ENCODE measurements at regions not wholly inside any gene's neighbourhood (a gene's known extent, or its start where the extent isn't known, plus 50 kb on each side); places are given as distances from the start of the nearest gene placed in this dataset.

GRCh38 chr3:24829011-24829581, 334.4 kb upstream of the THRB start:
- TF ChIP-seq GATA2 (IDR thresholded peaks at IDR 0.05; ENCODE audit: insufficient read depth, insufficient read length, low read depth, low read length) (no peak), EZH2 (IDR thresholded peaks at IDR 0.05; ENCODE audit: borderline replicate concordance, low read depth, low read length, severe bottlenecking) (no peak), JUN (IDR thresholded peaks at IDR 0.05; ENCODE audit: borderline replicate concordance, insufficient read depth, insufficient read length, low read depth) (no peak), FOS (IDR thresholded peaks at IDR 0.05; ENCODE audit: borderline replicate concordance, insufficient read depth, low read length) (no peak)
- H3K27me3 ChIP-seq (ENCODE audit: control insufficient read depth in 2 of 2, insufficient read depth in 2 of 2, low read length in 2 of 2) = peaks cover 10 to 43% of the 10 kb centered on the region in 2 experiments
- POLR2A ChIA-PET = no interaction called here
- intact Hi-C loops (cut with micrococcal nuclease) (no loop called here), dilution Hi-C loops (cut with MboI; ENCODE audit: extremely low pct_ligation_motif_present, low sequenced_read_pairs) (no loop called here)
- H3K4me2 ChIP-seq (ENCODE audit: insufficient read depth, low read length) = no peak overlapping the region
- BruUV-seq (replicated peaks) = no TSS peak
- H3K9me3 ChIP-seq (replicated peaks; ENCODE audit: control insufficient read depth, insufficient read depth, low read length) = no peaks in the 10 kb centered on the region
- DNase-seq (ENCODE audit: low read depth, low spot score) = peak; percentile 14
- H3K9ac ChIP-seq (replicated peaks; ENCODE audit: extremely low read depth, insufficient read depth, low read length) = no peak overlapping the region
- H3K27ac ChIP-seq (ENCODE audit: insufficient read depth, low read depth, low read length) = no peak overlapping the region
- no peaks in the 10 kb centered on the region for H3K9me1 ChIP-seq (replicated peaks; ENCODE audit: control insufficient read depth, extremely low read depth, insufficient read depth, low read length)
- no peaks in the 10 kb centered on the region for H3K79me2 ChIP-seq (ENCODE audit: control insufficient read depth, insufficient read depth, low read length)
- H2AFZ ChIP-seq (ENCODE audit: low read depth, low read length) = peak overlapping the region; percentile 44
- H3K4me1 ChIP-seq (ENCODE audit: control insufficient read depth, extremely low read depth, insufficient read depth, low read length) = peaks cover 4% of the 10 kb centered on the region
- H4K20me1 ChIP-seq (replicated peaks; ENCODE audit: control insufficient read depth, extremely low read depth, insufficient read depth, low read length) = no peaks in the 10 kb centered on the region
- H3K36me3 ChIP-seq (ENCODE audit: control insufficient read depth in 2 of 2, extremely low read depth in 1 of 2, insufficient read depth in 2 of 2, low read length in 2 of 2) = no peaks in the 10 kb centered on the region
- H3K4me3 ChIP-seq (replicated peaks in 1 of 3; ENCODE audit: insufficient read depth in 1 of 3, low read depth in 1 of 3, low read length in 3 of 3) = peak overlapping the region in 1 of 3 experiments; percentile 22
- no peak for FAIRE-seq
- CTCF ChIA-PET = interaction anchor here (0.6 kb wide), 1 partner anchor 695 kb away, joined by 3 read pairs; no protein-coding TSS in a partner anchor

GRCh38 chr3:24829629-24830229, 335.1 kb upstream of the THRB start:
- ChIA-PET POLR2A (no interaction called here), CTCF (interaction anchor here (0.6 kb wide), 1 partner anchor 694 kb away, joined by 3 read pairs; no protein-coding TSS in a partner anchor)
- Histone ChIP-seq H3K27ac (ENCODE audit: insufficient read depth, low read depth, low read length) (no peak overlapping the region), H3K79me2 (ENCODE audit: control insufficient read depth, insufficient read depth, low read length) (no peaks in the 10 kb centered on the region), H3K4me1 (ENCODE audit: control insufficient read depth, extremely low read depth, insufficient read depth, low read length) (peaks cover 4% of the 10 kb centered on the region), H3K4me3 (replicated peaks in 1 of 3; ENCODE audit: insufficient read depth in 1 of 3, low read depth in 1 of 3, low read length in 3 of 3) (peak overlapping the region in 2 of 3 experiments; percentile 22 to 30), H3K4me2 (ENCODE audit: insufficient read depth, low read length) (peak overlapping the region; percentile 55), H3K9me1 (replicated peaks; ENCODE audit: control insufficient read depth, extremely low read depth, insufficient read depth, low read length) (no peaks in the 10 kb centered on the region), H2AFZ (ENCODE audit: low read depth, low read length) (peak overlapping the region; percentile 50), H3K9ac (replicated peaks; ENCODE audit: extremely low read depth, insufficient read depth, low read length) (no peak overlapping the region), H4K20me1 (replicated peaks; ENCODE audit: control insufficient read depth, extremely low read depth, insufficient read depth, low read length) (no peaks in the 10 kb centered on the region), H3K27me3 (ENCODE audit: control insufficient read depth in 2 of 2, insufficient read depth in 2 of 2, low read length in 2 of 2) (peaks cover 10 to 43% of the 10 kb centered on the region in 2 experiments), H3K9me3 (replicated peaks; ENCODE audit: control insufficient read depth, insufficient read depth, low read length) (no peaks in the 10 kb centered on the region), H3K36me3 (ENCODE audit: control insufficient read depth in 2 of 2, extremely low read depth in 1 of 2, insufficient read depth in 2 of 2, low read length in 2 of 2) (no peaks in the 10 kb centered on the region)
- BruUV-seq (replicated peaks) = no TSS peak
- dilution Hi-C loops (cut with MboI; ENCODE audit: extremely low pct_ligation_motif_present, low sequenced_read_pairs) (no loop called here), intact Hi-C loops (cut with micrococcal nuclease) (no loop called here)
- no peak for TF ChIP-seq POLR2A (IDR thresholded peaks at IDR 0.05; ENCODE audit: low read depth, low read length)
- no peak for TF ChIP-seq MYC (IDR thresholded peaks at IDR 0.05; ENCODE audit: low read depth, low read length)
- TF ChIP-seq CTCF (IDR thresholded peaks at IDR 0.05; ENCODE audit: extremely low read depth in 1 of 2, insufficient read depth in 1 of 2, low read depth in 1 of 2, low read length in 2 of 2) = no peak
- no peak for TF ChIP-seq GATA2 (IDR thresholded peaks at IDR 0.05; ENCODE audit: insufficient read depth, insufficient read length, low read depth, low read length)
- TF ChIP-seq EZH2 (IDR thresholded peaks at IDR 0.05; ENCODE audit: borderline replicate concordance, low read depth, low read length, severe bottlenecking) = peak; percentile 67
- no peak for FAIRE-seq
- peak; percentile 5 for DNase-seq (ENCODE audit: low read depth, low spot score)

Measured in endothelial cell of umbilical vein (primary cell).